ENCODE measurements at regions not wholly inside any gene's neighbourhood (a gene's known extent, or its start where the extent isn't known, plus 50 kb on each side); places are given as distances from the start of the nearest gene placed in this dataset.

GRCh38 chr12:118649765-118650585, 273.6 kb downstream of the SUDS3 start:
- Histone ChIP-seq H3K4me1 (no peaks in the 10 kb centered on the region), H3K27me3 (no peaks in the 10 kb centered on the region), H3K27ac (no peak overlapping the region), H3K9me3 (no peaks in the 10 kb centered on the region), H3K36me3 (no peaks in the 10 kb centered on the region), H3K4me3 (no peak overlapping the region)
- TF ChIP-seq POLR2A (IDR thresholded peaks at IDR 0.05) (no peak), CTCF (IDR thresholded peaks at IDR 0.05) (no peak)
- intact Hi-C loops (cut with DNase I; ENCODE audit: low total_unique reads), result no loop called here
- DNase-seq, result no peak

GRCh38 chr12:118650586-118650960, 274.2 kb downstream of the SUDS3 start:
- Histone ChIP-seq H3K27me3 (no peaks in the 10 kb centered on the region), H3K4me3 (no peak overlapping the region), H3K27ac (no peak overlapping the region), H3K9me3 (no peaks in the 10 kb centered on the region), H3K4me1 (no peaks in the 10 kb centered on the region), H3K36me3 (no peaks in the 10 kb centered on the region)
- no peak for TF ChIP-seq CTCF (IDR thresholded peaks at IDR 0.05)
- no peak for TF ChIP-seq POLR2A (IDR thresholded peaks at IDR 0.05)
- no peak for DNase-seq
- intact Hi-C loops (cut with DNase I; ENCODE audit: low total_unique reads), result no loop called here

GRCh38 chr12:118651487-118651886, 275.1 kb downstream of the SUDS3 start:
- intact Hi-C loops (cut with DNase I; ENCODE audit: low total_unique reads), result no loop called here
- no peak for DNase-seq
- H3K36me3 ChIP-seq, result no peaks in the 10 kb centered on the region
- TF ChIP-seq POLR2A (IDR thresholded peaks at IDR 0.05) (no peak), CTCF (IDR thresholded peaks at IDR 0.05) (no peak)
- no peaks in the 10 kb centered on the region for H3K9me3 ChIP-seq
- no peaks in the 10 kb centered on the region for H3K4me1 ChIP-seq
- no peak overlapping the region for H3K4me3 ChIP-seq
- no peaks in the 10 kb centered on the region for H3K27me3 ChIP-seq
- no peak overlapping the region for H3K27ac ChIP-seq

GRCh38 chr12:118655588-118655987, 279.2 kb downstream of the SUDS3 start:
- TF ChIP-seq CTCF (IDR thresholded peaks at IDR 0.05) (no peak), POLR2A (IDR thresholded peaks at IDR 0.05) (no peak)
- Histone ChIP-seq H3K36me3 (no peaks in the 10 kb centered on the region), H3K9me3 (no peaks in the 10 kb centered on the region), H3K27me3 (no peaks in the 10 kb centered on the region), H3K27ac (no peak overlapping the region), H3K4me3 (no peak overlapping the region), H3K4me1 (no peaks in the 10 kb centered on the region)
- intact Hi-C loops (cut with DNase I; ENCODE audit: low total_unique reads), result no loop called here
- no peak for DNase-seq

- no peaks in the 10 kb centered on the region for H3K9me3 ChIP-seq
- no peak overlapping the region for H3K4me3 ChIP-seq
- H3K27ac ChIP-seq, result no peak overlapping the region
- H3K27me3 ChIP-seq, result no peaks in the 10 kb centered on the region
- H3K4me1 ChIP-seq, result no peaks in the 10 kb centered on the region
- TF ChIP-seq CTCF (IDR thresholded peaks at IDR 0.05) (no peak), POLR2A (IDR thresholded peaks at IDR 0.05) (no peak)
- H3K36me3 ChIP-seq, result no peaks in the 10 kb centered on the region
- intact Hi-C loops (cut with DNase I; ENCODE audit: low total_unique reads), result no loop called here
- DNase-seq, result no peak
These were observed 300.9 kb upstream of the SRRM4 start for GRCh38 chr12:118680356-118680963.

Data from uterus (tissue), 3 donors.